HepG2 (cell line): ENCODE measurements at regions not wholly inside any gene's neighbourhood (a gene's known extent, or its start where the extent isn't known, plus 50 kb on each side); places are given as distances from the start of the nearest gene placed in this dataset.

Experiments
- HDAC6 ChIP-seq: fragments of 200-600 bp; sonication (generic); IDR thresholded peaks from 2 replicates; pipeline ENCODE4 v1.7.0; 2017; ENCODE audit warnings: mild to moderate bottlenecking, antibody characterized with exemption, low read length, low read depth
- MIXL1 ChIP-seq: IDR thresholded peaks from 2 replicates; pipeline ENCODE4 v1.6.1; 2016
- MTF1 ChIP-seq: sonication (generic); formaldehyde crosslinking; IDR thresholded peaks from 2 replicates; pipeline ENCODE4 v1.5.0; 2020; ENCODE audit warnings: missing genetic modification reagents
- PHF8 ChIP-seq: sonication (generic); formaldehyde crosslinking; IDR thresholded peaks from 2 replicates; pipeline ENCODE4 v1.5.0; 2020; ENCODE audit warnings: missing genetic modification reagents
- POLR2A ChIP-seq, 2 experiments: IDR thresholded peaks; 2 replicates each; pipeline ENCODE4 v1.6.1; 2011; ENCODE audit warnings: low read depth in 2 of 2, low read length in 2 of 2, mild to moderate bottlenecking in 1 of 2, moderate library complexity in 1 of 2; ENCODE audit not compliant: insufficient read depth in 1 of 2
- ZNF543 ChIP-seq: sonication (generic); formaldehyde crosslinking; IDR thresholded peaks from 2 replicates; pipeline ENCODE4 v1.4.0; 2020; ENCODE audit warnings: mild to moderate bottlenecking, missing genetic modification reagents

DNA sequence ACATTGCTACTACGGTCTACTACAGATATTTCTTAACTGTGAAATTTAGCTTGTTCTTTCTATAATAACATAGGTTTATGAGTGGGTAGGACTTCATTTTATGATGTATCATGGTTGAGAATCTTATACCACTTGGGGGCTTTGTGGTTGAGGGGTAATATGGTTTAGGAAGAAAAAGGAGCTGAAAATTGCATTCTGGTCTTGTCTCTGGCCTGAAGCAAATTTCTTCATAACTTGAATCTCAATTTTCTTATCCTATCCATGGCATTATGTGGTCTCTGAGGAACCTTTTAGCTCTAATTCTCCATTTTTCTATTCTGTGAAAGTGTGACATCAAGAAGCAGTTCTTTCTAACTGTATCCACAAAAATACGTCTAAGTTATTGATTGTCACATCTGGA is 341.0 kb downstream of the SOX2 start:
- TF ChIP-seq POLR2A (IDR thresholded peaks at IDR 0.05; ENCODE audit: insufficient read depth in 1 of 2, low read depth in 2 of 2, low read length in 2 of 2) (no peak), PHF8 (CRISPR knock-in tag) (no peak), HDAC6 (no peak), MIXL1 (CRISPR knock-in tag) (no peak), MTF1 (CRISPR knock-in tag) (no peak), ZNF543 (CRISPR knock-in tag) (no peak)
